GM12878 (cell line): ENCODE measurements at regions not wholly inside any gene's neighbourhood (a gene's known extent, or its start where the extent isn't known, plus 50 kb on each side); places are given as distances from the start of the nearest gene placed in this dataset.

Source experiments
- ATAC-seq: fragments of 200-7000 bp; cut with Tn5 transposase; 3 replicates; pipeline ENCODE4 v1.9.1; 2020; ENCODE audit warnings: mild to moderate bottlenecking, moderate library complexity
- BruUV-seq: library from RNA; stranded (reverse); fragments of 400-500 nt; replicated peaks from 2 replicates; lab custom pipeline; 2021; lab: Mats Ljungman, UMichigan
- CTCF ChIA-PET: fragments of 300-600 bp; sonication (Branson Sonifier 250); formaldehyde crosslinking; extraction: SDS; loops from one replicate; lab custom pipeline; 2021; ENCODE audit warnings: inconsistent platforms; lab: Yijun Ruan, JAX
- POLR2A ChIA-PET: fragments of 350-600 bp; formaldehyde crosslinking; extraction: SDS; loops from one replicate; lab custom pipeline; 2021; ENCODE audit warnings: inconsistent platforms; lab: Charles Lee
- RAD21 ChIA-PET: fragments of 300-600 bp; sonication (Branson Sonifier 250); formaldehyde crosslinking; loops from one replicate; lab custom pipeline; 2023; ENCODE audit warnings: antibody characterized with exemption; ENCODE audit not compliant: unreplicated experiment; lab: Charles Lee
- SMC1A ChIA-PET: fragments of 300-600 bp; sonication (Branson Sonifier 250); formaldehyde crosslinking; loops from one replicate; lab custom pipeline; 2023; ENCODE audit not compliant: unreplicated experiment, uncharacterized antibody; lab: Charles Lee
- DNase-seq: peaks from one replicate; pipeline ENCODE4 v3.0.0-alpha.2; 2011; ENCODE audit warnings: low read depth, low spot score
- FAIRE-seq: peaks from 3 replicates; lab custom pipeline; 2011; peaks lifted over from hg19 to GRCh38; lab: Jason Lieb, UNC
- H2AFZ ChIP-seq: 2 replicates; pipeline ENCODE4 v1.6.0; 2011; ENCODE audit warnings: low read depth, low read length, control low read depth; ENCODE audit not compliant: control insufficient read depth
- H3K27ac ChIP-seq: 2 replicates; pipeline ENCODE4 v1.5.1; 2011; ENCODE audit warnings: control low read depth; ENCODE audit not compliant: control insufficient read depth, insufficient read depth
- H3K27me3 ChIP-seq, 2 experiments: replicated peaks in 1 of 2; 2 replicates each; pipeline versions ENCODE4 v1.6.0 to v1.6.1; 2011; ENCODE audit warnings: low read length in 1 of 2; ENCODE audit not compliant: control insufficient read depth in 2 of 2, insufficient read depth in 2 of 2
- H3K36me3 ChIP-seq, 2 experiments: 2 replicates each; pipeline ENCODE4 v1.5.1; 2011; ENCODE audit warnings: low read length in 1 of 2; ENCODE audit not compliant: control insufficient read depth in 2 of 2, insufficient read depth in 2 of 2
- H3K4me1 ChIP-seq: 2 replicates; pipeline ENCODE4 v1.6.1; 2011; ENCODE audit warnings: mild to moderate bottlenecking, low read length, moderate library complexity, mixed read lengths; ENCODE audit not compliant: control insufficient read depth, insufficient read depth
- H3K4me2 ChIP-seq: 2 replicates; pipeline ENCODE4 v1.6.0; 2011; ENCODE audit warnings: control low read depth; ENCODE audit not compliant: control insufficient read depth, insufficient read depth
- H3K4me3 ChIP-seq: fragments of 200-600 bp; sonication (generic); 2 replicates; pipeline ENCODE4 v1.5.1; 2016
- H3K79me2 ChIP-seq: 2 replicates; pipeline ENCODE4 v1.6.0; 2011; ENCODE audit warnings: low read length; ENCODE audit not compliant: control insufficient read depth, insufficient read depth
- H3K9ac ChIP-seq: 2 replicates; pipeline ENCODE4 v1.8.0; 2011; ENCODE audit warnings: low read length, control low read depth, mixed read lengths; ENCODE audit not compliant: control insufficient read depth, insufficient read depth
- H3K9me3 ChIP-seq: replicated peaks from 3 replicates; pipeline ENCODE4 v1.5.1; 2011; ENCODE audit warnings: mild to moderate bottlenecking, low read length; ENCODE audit not compliant: control insufficient read depth, insufficient read depth
- H4K20me1 ChIP-seq: 2 replicates; pipeline ENCODE4 v1.6.0; 2011; ENCODE audit not compliant: control insufficient read depth, insufficient read depth
- BMI1 ChIP-seq: fragments of 450-650 bp; IDR thresholded peaks from 2 replicates; pipeline ENCODE4 v1.6.1; 2016; ENCODE audit warnings: mild to moderate bottlenecking, moderate library complexity, borderline replicate concordance
- CBX5 ChIP-seq: sonication (generic); IDR thresholded peaks from 2 replicates; pipeline ENCODE4 v1.6.1; 2016; ENCODE audit warnings: low read depth, moderate library complexity, mild to moderate bottlenecking, inconsistent platforms
- CUX1 ChIP-seq: IDR thresholded peaks from 2 replicates; pipeline ENCODE4 v1.6.1; 2012; ENCODE audit warnings: improper control_type of control experiment, low read depth, low read length; ENCODE audit not compliant: insufficient replicate concordance
- EGR1 ChIP-seq, 2 experiments: IDR thresholded peaks; 1 replicate in 1 of 2; 2 replicates in 1 of 2; pipeline ENCODE4 v1.6.1; 2011 to 2012; ENCODE audit warnings: low read depth in 2 of 2, low read length in 2 of 2, borderline replicate concordance in 1 of 2, mild to moderate bottlenecking in 1 of 2, moderate library complexity in 1 of 2
- GATAD2B ChIP-seq: fragments of 450-650 bp; conservative IDR thresholded peaks from 2 replicates; pipeline ENCODE4 v1.6.1; 2017; ENCODE audit warnings: low read depth, mild to moderate bottlenecking, moderate library complexity
- HDAC2 ChIP-seq: fragments of 200-600 bp; sonication (generic); IDR thresholded peaks from 2 replicates; pipeline ENCODE4 v1.6.1; 2017
- KAT2A ChIP-seq: conservative IDR thresholded peaks from 2 replicates; pipeline ENCODE4 v1.6.1; 2011; ENCODE audit warnings: low read depth, low read length; ENCODE audit not compliant: control insufficient read depth
- MAX ChIP-seq: IDR thresholded peaks from 2 replicates; pipeline ENCODE4 v1.6.1; 2012; ENCODE audit warnings: low read depth, low read length, improper control_type of control experiment
- MEF2B ChIP-seq: fragments of 450-650 bp; IDR thresholded peaks from 2 replicates; pipeline ENCODE4 v1.6.1; 2018; ENCODE audit warnings: mild to moderate bottlenecking, moderate library complexity; ENCODE audit not compliant: partially characterized antibody, poor library complexity, severe bottlenecking
- PAX5 ChIP-seq: IDR thresholded peaks from 2 replicates; pipeline ENCODE4 v1.6.1; 2011; ENCODE audit warnings: low read depth, low read length, borderline replicate concordance
- SMC3 ChIP-seq: IDR thresholded peaks from 2 replicates; pipeline ENCODE4 v1.6.1; 2011; ENCODE audit warnings: low read length, improper control_type of control experiment, borderline replicate concordance
- STAT1 ChIP-seq: fragments of 450-650 bp; conservative IDR thresholded peaks from 2 replicates; pipeline ENCODE4 v1.6.1; 2014; ENCODE audit warnings: antibody characterized with exemption, mild to moderate bottlenecking
- TAF1 ChIP-seq: IDR thresholded peaks from 2 replicates; pipeline ENCODE4 v1.6.1; 2011; ENCODE audit warnings: mild to moderate bottlenecking, low read depth, low read length, borderline replicate concordance
- YY1 ChIP-seq: IDR thresholded peaks from 2 replicates; pipeline ENCODE4 v1.6.1; 2011; ENCODE audit warnings: low read depth, mild to moderate bottlenecking, low read length
- WGBS: methylation state at CpG from one replicate; pipeline ENCODE4 v1.1.6; 2016; ENCODE audit warnings: low lambda C conversion rate; ENCODE audit not compliant: insufficient replicate concordance, insufficient coverage; ENCODE audit errors: missing lambda C conversion rate; 5-methylcytosine and 5-hydroxymethylcytosine counted together
- in situ Hi-C: fragments of 300-500 bp; cut with MboI; formaldehyde crosslinking; loops from 9 replicates; pipeline ENCODE4 v1.14.3; 2018; ENCODE audit warnings: mixed read lengths
- intact Hi-C: fragments of 100-400 bp; cut with micrococcal nuclease; formaldehyde crosslinking; loops from one replicate; pipeline ENCODE4 v1.14.2; 2022; ENCODE audit not compliant: unreplicated experiment

- Histone ChIP-seq H4K20me1 (no peaks in the 10 kb centered on the region), H3K4me1 (no peaks in the 10 kb centered on the region), H3K27me3 (no peaks in the 10 kb centered on the region; a peak in 1 of 4 replicates), H3K9ac (no peak overlapping the region), H3K4me2 (no peak overlapping the region)
- BruUV-seq, result no TSS peak
- intact Hi-C loops, result no loop called here
- WGBS, result 38% methylated on average over 2 of the region's 2 CpGs
- DNase-seq, result no peak
- RAD21 ChIA-PET, result no interaction called here
- TF ChIP-seq YY1, result no peak
- no peak for TF ChIP-seq STAT1
- no peak for TF ChIP-seq BMI1
- no peak for TF ChIP-seq MEF2B
- no peak for TF ChIP-seq HDAC2
- no peak for TF ChIP-seq EGR1 (IDR thresholded peaks at IDR 0.05; ENCODE audit: borderline replicate concordance in 1 of 2, low read depth in 2 of 2, low read length in 2 of 2)
- no peak for TF ChIP-seq PAX5
- no peak for TF ChIP-seq CBX5
- no peak for TF ChIP-seq KAT2A
- TF ChIP-seq, all 136 proteins: peak for 0
- SMC1A ChIA-PET, result no interaction called here
- H3K27ac ChIP-seq, result no peak overlapping the region
- POLR2A ChIA-PET, result no interaction called here
- H3K9me3 ChIP-seq, result no peaks in the 10 kb centered on the region
- no peak for ATAC-seq
- H3K79me2 ChIP-seq, result no peaks in the 10 kb centered on the region
- H2AFZ ChIP-seq, result no peak overlapping the region
- in situ Hi-C loops, result no loop called here
- CTCF ChIA-PET, result no interaction called here
- FAIRE-seq, result no peak
- no peaks in the 10 kb centered on the region for H3K36me3 ChIP-seq
- no peak overlapping the region for H3K4me3 ChIP-seq
Observed at GRCh38 chr5:61827445-61827975, 478.5 kb upstream of the KIF2A start.

- Histone ChIP-seq H3K27me3 (no peaks in the 10 kb centered on the region; a peak in 2 of 4 replicates), H3K4me1 (no peaks in the 10 kb centered on the region), H3K27ac (no peak overlapping the region), H3K9ac (no peak overlapping the region), H3K79me2 (no peaks in the 10 kb centered on the region), H2AFZ (no peak overlapping the region), H4K20me1 (no peaks in the 10 kb centered on the region), H3K4me3 (no peak overlapping the region), H3K36me3 (no peaks in the 10 kb centered on the region), H3K9me3 (no peaks in the 10 kb centered on the region), H3K4me2 (no peak overlapping the region)
- ATAC-seq (no peak), FAIRE-seq (no peak), DNase-seq (no peak)
- ChIA-PET RAD21 (no interaction called here), POLR2A (no interaction called here), SMC1A (no interaction called here), CTCF (no interaction called here)
- no TSS peak for BruUV-seq
- 0% methylated on average over 3 of the region's 3 CpGs for WGBS
- intact Hi-C loops, result no loop called here
- in situ Hi-C loops, result no loop called here
- no peak for TF ChIP-seq CUX1
- TF ChIP-seq SMC3, result no peak
- no peak for TF ChIP-seq TAF1
- no peak for TF ChIP-seq MAX
- no peak for TF ChIP-seq GATAD2B
Observed at GRCh38 chr5:61828856-61829255, 477.1 kb upstream of the KIF2A start.
